LNCaP clone FGC (cell line): ENCODE measurements at regions not wholly inside any gene's neighbourhood (a gene's known extent, or its start where the extent isn't known, plus 50 kb on each side); places are given as distances from the start of the nearest gene placed in this dataset.

Source experiments
- DNase-seq: peaks from one replicate; pipeline ENCODE4 v3.0.0-alpha.2; 2011; ENCODE audit warnings: low read depth
- H3K4me3 ChIP-seq: 2 replicates; pipeline ENCODE4 v1.5.1; 2011; ENCODE audit warnings: mild to moderate bottlenecking, low read depth, low read length, control low read depth
- TF ChIP-seq, protein P1 (sequence below): IDR thresholded peaks from 2 replicates; pipeline ENCODE4 v1.5.1; 2012; ENCODE audit warnings: mild to moderate bottlenecking; ENCODE audit not compliant: control insufficient read depth, insufficient read depth; ENCODE audit errors: extremely low read depth

DNA sequence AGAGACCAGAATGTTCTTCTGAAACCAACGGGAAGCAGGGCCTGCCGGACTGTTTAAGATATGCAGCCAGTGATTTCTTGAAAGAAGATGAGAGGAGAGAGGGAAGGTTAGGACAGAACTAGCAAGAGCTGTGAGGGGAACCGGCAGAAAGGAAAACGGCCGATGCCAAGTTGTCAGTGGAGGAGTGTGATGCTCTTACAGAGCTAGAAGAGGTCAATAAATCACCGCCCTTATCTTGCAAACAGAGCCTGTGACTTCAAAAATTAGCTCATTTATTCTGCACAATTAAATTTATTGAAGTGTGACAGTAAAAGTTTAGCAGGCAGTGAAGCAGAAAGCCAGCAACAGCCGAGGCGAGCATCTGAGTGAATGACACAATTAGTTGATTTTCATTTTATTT, 509.5 kb upstream of the ID4 start:
- TF ChIP-seq, protein P1, sequence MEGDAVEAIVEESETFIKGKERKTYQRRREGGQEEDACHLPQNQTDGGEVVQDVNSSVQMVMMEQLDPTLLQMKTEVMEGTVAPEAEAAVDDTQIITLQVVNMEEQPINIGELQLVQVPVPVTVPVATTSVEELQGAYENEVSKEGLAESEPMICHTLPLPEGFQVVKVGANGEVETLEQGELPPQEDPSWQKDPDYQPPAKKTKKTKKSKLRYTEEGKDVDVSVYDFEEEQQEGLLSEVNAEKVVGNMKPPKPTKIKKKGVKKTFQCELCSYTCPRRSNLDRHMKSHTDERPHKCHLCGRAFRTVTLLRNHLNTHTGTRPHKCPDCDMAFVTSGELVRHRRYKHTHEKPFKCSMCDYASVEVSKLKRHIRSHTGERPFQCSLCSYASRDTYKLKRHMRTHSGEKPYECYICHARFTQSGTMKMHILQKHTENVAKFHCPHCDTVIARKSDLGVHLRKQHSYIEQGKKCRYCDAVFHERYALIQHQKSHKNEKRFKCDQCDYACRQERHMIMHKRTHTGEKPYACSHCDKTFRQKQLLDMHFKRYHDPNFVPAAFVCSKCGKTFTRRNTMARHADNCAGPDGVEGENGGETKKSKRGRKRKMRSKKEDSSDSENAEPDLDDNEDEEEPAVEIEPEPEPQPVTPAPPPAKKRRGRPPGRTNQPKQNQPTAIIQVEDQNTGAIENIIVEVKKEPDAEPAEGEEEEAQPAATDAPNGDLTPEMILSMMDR, result no peak
- no peak overlapping the region for H3K4me3 ChIP-seq
- DNase-seq, result no peak

DNA sequence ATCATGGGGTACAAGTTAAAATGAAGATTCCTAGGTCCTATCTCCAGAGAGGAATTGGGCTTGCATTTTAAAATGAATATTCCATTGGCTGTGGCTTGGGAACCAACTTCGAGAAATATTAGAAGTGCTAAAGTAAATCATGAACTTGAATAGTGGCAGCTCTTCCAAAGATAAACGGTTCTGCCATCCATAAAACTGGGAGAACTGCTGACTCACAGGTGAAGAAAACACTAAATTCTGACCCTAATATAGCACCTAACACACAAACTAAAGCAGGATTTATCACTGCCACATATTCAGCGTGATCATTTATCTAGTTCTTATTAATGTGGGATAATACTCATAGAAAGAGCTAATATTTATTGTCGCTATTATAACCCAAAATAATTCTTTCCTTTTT, 508.1 kb upstream of the ID4 start:
- TF ChIP-seq, protein P1, result no peak
- no peak for DNase-seq
- H3K4me3 ChIP-seq, result no peak overlapping the region

DNA sequence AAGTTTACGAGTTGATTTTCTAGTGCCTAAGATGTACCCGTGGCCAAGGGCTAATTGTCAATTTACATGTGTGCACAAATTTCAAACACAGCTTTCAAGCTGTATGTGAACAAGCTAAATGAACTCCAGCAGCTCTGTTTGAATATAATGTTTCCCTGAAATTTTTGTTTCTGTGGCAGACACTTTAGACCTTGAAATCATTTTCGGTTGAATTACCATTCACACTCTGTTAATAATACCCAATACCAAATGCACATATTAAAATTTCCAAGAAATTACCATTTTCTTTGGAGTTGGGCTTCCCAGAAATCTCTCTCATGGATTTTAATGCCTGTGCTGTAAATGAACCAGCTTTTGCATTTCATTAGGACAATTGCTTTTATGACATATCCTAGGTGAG, 506.1 kb upstream of the ID4 start:
- H3K4me3 ChIP-seq, result no peak overlapping the region
- DNase-seq, result no peak
- TF ChIP-seq, protein P1, result no peak

DNA sequence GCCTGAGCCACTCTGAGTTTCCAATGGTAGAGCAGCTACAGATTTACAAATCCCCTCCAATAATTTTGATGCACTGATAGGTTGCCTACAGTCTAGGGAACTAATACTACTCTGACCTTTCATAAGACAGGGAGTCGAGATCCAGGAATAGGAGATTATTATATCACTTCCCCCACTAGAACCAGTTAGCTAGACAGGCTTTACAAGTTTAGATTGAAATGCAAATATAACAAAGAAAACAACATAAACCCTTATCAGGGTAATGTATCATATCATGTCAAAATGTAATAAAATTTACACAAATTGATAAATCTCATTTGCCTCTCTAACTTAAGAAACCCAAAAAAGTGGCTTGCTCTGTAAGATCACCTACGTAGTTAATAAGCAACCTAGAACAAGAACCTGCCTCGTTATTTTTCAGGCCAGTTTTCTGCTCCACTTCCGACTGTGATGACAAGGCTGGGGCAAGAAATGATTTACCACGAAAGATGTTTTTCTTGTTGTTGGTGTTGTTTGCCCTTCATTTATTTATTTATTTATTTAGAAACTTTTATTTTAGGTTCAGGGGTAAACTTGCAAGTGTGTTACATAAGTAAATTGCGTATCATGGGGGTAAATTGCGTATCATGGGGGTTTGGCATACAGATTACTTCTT, 504.2 kb upstream of the ID4 start:
- H3K4me3 ChIP-seq, result no peak overlapping the region
- peak; percentile 75 for DNase-seq
- TF ChIP-seq, protein P1, result no peak

DNA sequence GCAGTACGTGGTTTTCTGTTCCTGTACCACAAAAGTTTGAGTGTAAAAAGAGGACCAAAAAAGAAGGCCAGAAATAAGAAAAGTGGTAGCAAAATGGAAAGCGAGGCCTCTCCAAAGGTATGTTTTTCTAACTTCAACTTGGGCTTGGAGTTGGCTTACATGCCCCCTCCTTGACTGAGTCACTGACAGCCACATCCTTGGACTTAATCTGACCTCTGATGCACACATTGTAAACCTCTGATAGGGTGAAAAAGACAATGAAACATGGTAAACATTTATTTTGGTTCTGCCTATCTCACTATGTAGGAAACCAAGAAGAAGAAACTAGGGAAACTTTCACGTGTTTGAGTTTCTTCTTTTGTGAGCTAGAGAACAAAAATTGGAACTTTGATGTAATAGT, 503.2 kb upstream of the ID4 start:
- peak; percentile 48 for DNase-seq
- no peak overlapping the region for H3K4me3 ChIP-seq
- TF ChIP-seq, protein P1, result no peak

DNA sequence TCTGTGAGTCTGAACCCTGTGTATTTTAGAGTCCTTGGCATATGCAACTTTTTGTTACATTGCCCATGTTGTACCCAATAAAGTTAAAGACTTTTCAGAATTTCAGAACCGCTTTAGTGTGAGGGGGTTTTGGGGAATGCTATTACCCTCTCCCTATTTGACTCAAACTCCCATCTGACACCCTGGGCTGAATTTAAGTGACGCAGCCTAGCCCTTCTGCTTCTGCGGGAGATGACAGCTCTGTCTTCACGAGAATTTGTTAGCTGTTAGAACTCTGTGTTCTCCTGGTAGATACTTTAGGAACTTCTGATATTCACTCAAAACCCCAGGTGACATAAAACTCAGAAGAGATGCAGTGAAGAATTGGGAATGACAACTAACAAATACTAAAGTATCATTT, 500.6 kb upstream of the ID4 start:
- no peak overlapping the region for H3K4me3 ChIP-seq
- no peak for DNase-seq
- TF ChIP-seq, protein P1, result no peak

DNA sequence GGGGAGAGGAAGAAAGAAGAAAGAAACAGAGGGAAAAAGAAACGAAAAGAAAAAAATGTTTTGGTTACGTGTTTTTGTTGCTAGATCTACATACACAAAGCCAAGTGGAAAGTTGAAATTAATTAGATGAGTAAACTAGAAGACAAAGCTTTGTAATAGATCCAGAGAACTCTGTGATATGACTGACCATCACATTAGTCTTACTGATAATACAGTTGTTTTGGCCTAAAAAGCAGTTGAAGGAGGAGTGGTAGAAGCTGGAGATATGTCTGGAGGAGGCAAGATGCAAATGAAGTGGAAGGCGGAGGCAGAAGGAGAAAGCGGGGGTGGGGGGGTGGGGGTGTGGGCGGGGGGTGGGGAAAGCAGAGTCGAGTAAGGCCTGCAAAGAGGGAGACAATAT, 500.1 kb upstream of the ID4 start:
- TF ChIP-seq, protein P1, result no peak
- H3K4me3 ChIP-seq, result no peak overlapping the region
- DNase-seq, result no peak
